Trophoblast cell (in vitro differentiated cells and primary cell): ENCODE measurements at regions not wholly inside any gene's neighbourhood (a gene's known extent, or its start where the extent isn't known, plus 50 kb on each side); places are given as distances from the start of the nearest gene placed in this dataset.

Source experiments
- DNase-seq, 2 donors: peaks; one replicate each; pipeline ENCODE4 v3.0.0-alpha.2; 2016
- H2AFZ ChIP-seq: 2 replicates; pipeline ENCODE4 v1.6.1; 2013; ENCODE audit warnings: low read length, moderate library complexity, mild to moderate bottlenecking; ENCODE audit not compliant: insufficient read depth, poor library complexity
- H2AK5ac ChIP-seq: 2 replicates; pipeline ENCODE4 v1.6.1; 2013; ENCODE audit warnings: mild to moderate bottlenecking, low read length
- H2BK120ac ChIP-seq: 2 replicates; pipeline ENCODE4 v1.6.1; 2013; ENCODE audit warnings: low read length, mild to moderate bottlenecking, moderate library complexity; ENCODE audit not compliant: insufficient read depth, poor library complexity
- H2BK12ac ChIP-seq: 2 replicates; pipeline ENCODE4 v1.6.1; 2013; ENCODE audit warnings: mild to moderate bottlenecking, low read length, moderate library complexity
- H2BK5ac ChIP-seq: 2 replicates; pipeline ENCODE4 v1.6.1; 2013; ENCODE audit warnings: low read length, low read depth, moderate library complexity, mild to moderate bottlenecking; ENCODE audit not compliant: poor library complexity
- H3K14ac ChIP-seq: 2 replicates; pipeline ENCODE4 v1.6.1; 2013; ENCODE audit warnings: mild to moderate bottlenecking, low read length
- H3K18ac ChIP-seq: 2 replicates; pipeline ENCODE4 v1.6.1; 2013; ENCODE audit warnings: mild to moderate bottlenecking, low read length
- H3K23ac ChIP-seq: 2 replicates; pipeline ENCODE4 v1.6.1; 2013; ENCODE audit warnings: low read length
- H3K27ac ChIP-seq: 2 replicates; pipeline ENCODE4 v1.5.1; 2013; ENCODE audit warnings: low read depth, mild to moderate bottlenecking, inconsistent platforms, low read length, moderate library complexity
- H3K27me3 ChIP-seq: 2 replicates; pipeline ENCODE4 v1.6.1; 2013; ENCODE audit warnings: inconsistent platforms, mild to moderate bottlenecking, low read length, moderate library complexity; ENCODE audit not compliant: insufficient read depth
- H3K36me3 ChIP-seq, 2 experiments: 1 replicate in 1 of 2; 2 replicates in 1 of 2; pipeline ENCODE4 v1.6.1; 2013; ENCODE audit warnings: low read length in 2 of 2, mild to moderate bottlenecking in 2 of 2, moderate library complexity in 1 of 2; ENCODE audit not compliant: insufficient read depth in 2 of 2, control insufficient read depth in 1 of 2
- H3K4ac ChIP-seq: 2 replicates; pipeline ENCODE4 v1.6.1; 2013; ENCODE audit warnings: low read depth, mild to moderate bottlenecking, low read length, moderate library complexity
- H3K4me1 ChIP-seq, 2 experiments: 1 replicate in 1 of 2; 2 replicates in 1 of 2; pipeline ENCODE4 v1.6.1; 2013; ENCODE audit warnings: low read length in 2 of 2, mild to moderate bottlenecking in 2 of 2, moderate library complexity in 1 of 2; ENCODE audit not compliant: insufficient read depth in 2 of 2, control insufficient read depth in 1 of 2
- H3K4me2 ChIP-seq: 2 replicates; pipeline ENCODE4 v1.6.1; 2013; ENCODE audit warnings: inconsistent platforms, mild to moderate bottlenecking, low read length, moderate library complexity
- H3K4me3 ChIP-seq: 2 replicates; pipeline ENCODE4 v1.5.1; 2013; ENCODE audit warnings: mild to moderate bottlenecking, low read depth, low read length, inconsistent platforms
- H3K79me1 ChIP-seq: one replicate; pipeline ENCODE4 v1.6.1; 2013; ENCODE audit warnings: low read length
- H3K79me2 ChIP-seq: 2 replicates; pipeline ENCODE4 v1.6.1; 2013; ENCODE audit warnings: low read length, mild to moderate bottlenecking; ENCODE audit not compliant: control insufficient read depth, insufficient read depth, poor library complexity
- H3K9ac ChIP-seq: 2 replicates; pipeline ENCODE4 v1.6.1; 2013; ENCODE audit warnings: mild to moderate bottlenecking, low read length
- H3K9me3 ChIP-seq: 2 replicates; pipeline ENCODE4 v1.6.1; 2013; ENCODE audit warnings: low read depth, mild to moderate bottlenecking, control low read depth, inconsistent platforms, low read length; ENCODE audit not compliant: insufficient read depth
- H4K12ac ChIP-seq: 2 replicates; pipeline ENCODE4 v1.6.1; 2013; ENCODE audit warnings: low read depth, mild to moderate bottlenecking, low read length, moderate library complexity
- H4K8ac ChIP-seq: 2 replicates; pipeline ENCODE4 v1.6.1; 2013; ENCODE audit warnings: low read depth, mild to moderate bottlenecking, low read length, moderate library complexity
- H4K91ac ChIP-seq: one replicate; pipeline ENCODE4 v1.6.1; 2013; ENCODE audit warnings: low read depth, mild to moderate bottlenecking, low read length, moderate library complexity
- WGBS: extraction: QIAGEN DNeasy Blood & Tissue Kit; methylation state at CpG from one replicate; pipeline ENCODE4 v1.1.7; 2013; ENCODE audit warnings: missing lambda C conversion rate; ENCODE audit not compliant: insufficient read length, insufficient coverage; ENCODE audit errors: extremely low coverage; 5-methylcytosine and 5-hydroxymethylcytosine counted together

DNA sequence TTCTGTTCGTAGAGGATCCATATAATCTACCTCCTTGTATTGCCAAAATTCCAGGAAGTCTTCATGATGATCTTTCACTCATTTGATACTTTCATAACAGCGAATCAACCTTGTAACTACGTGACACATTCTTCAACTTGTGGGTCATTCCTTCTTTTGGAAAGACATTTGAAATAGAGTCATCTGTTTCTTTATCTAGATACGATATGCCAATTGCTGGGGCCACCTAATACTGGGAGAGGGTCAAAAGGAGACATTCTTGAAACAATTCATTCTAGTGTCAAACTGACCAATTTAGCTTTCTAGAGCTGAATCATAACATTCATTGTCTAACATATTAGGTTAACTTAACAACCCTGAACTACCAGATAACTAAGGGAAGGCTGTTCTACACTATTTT is 62.9 kb upstream of the SMAD1 start:
- no peak for DNase-seq
- H3K4me2 ChIP-seq: no peak overlapping the region
- H4K91ac ChIP-seq: no peak overlapping the region
- H3K23ac ChIP-seq: no peak overlapping the region
- no peak overlapping the region for H3K18ac ChIP-seq
- no peak overlapping the region for H3K14ac ChIP-seq
- H4K12ac ChIP-seq: no peak overlapping the region
- H3K79me2 ChIP-seq: no peaks in the 10 kb centered on the region
- H3K4me3 ChIP-seq: no peak overlapping the region
- H2BK12ac ChIP-seq: no peak overlapping the region
- H3K79me1 ChIP-seq: no peaks in the 10 kb centered on the region
- no peaks in the 10 kb centered on the region for H3K9me3 ChIP-seq
- H3K36me3 ChIP-seq: peaks cover 0 to under 1% of the 10 kb centered on the region in 2 experiments
- no peak overlapping the region for H2AK5ac ChIP-seq
- H3K27ac ChIP-seq: no peak overlapping the region
- H3K4ac ChIP-seq: no peak overlapping the region
- no peak overlapping the region for H2BK5ac ChIP-seq
- H2BK120ac ChIP-seq: no peak overlapping the region
- H3K27me3 ChIP-seq: no peaks in the 10 kb centered on the region
- no peak overlapping the region for H4K8ac ChIP-seq
- no CpG with 5 or more reads among the region's 4 CpGs for WGBS
- no peak overlapping the region for H3K9ac ChIP-seq
- H3K4me1 ChIP-seq: peaks cover 0 to 3% of the 10 kb centered on the region in 2 experiments
- H2AFZ ChIP-seq: no peak overlapping the region

DNA sequence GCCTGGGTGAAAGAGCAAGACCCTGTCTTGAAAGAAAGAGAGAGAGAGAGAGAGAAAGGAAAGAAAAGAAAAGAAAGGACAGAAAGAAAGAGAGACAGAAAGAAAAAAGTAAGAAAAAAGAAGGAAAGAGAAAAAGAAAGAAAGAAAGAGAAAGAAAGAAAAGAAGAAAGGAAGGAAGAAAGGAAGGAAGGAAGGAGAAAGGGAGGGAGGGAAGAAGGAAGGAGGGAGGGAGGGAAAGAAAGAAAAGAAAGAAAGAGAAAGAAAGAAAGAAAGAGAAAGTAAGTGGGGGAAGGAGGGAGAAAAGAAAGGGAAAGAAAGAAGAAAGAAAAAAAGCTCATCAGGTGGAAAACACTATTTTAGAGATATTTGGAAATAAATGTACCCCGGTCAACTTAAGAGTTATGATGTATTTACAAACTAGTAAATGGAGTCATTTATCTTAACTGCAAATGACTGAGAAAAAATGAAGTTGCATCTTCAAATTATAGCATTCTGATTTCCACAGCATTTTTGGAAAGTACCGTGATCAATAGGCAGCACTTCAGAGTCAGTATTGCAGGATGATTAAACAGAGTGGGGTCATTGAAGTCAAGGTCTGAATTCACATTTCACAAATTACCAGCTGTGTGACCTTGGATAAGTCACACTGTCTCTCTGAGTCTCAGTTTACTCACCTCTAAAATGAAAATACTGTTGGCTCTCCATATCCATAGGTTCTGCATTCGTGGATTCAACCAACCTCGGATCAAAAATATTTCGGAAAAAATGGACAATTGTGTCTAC is 64.1 kb upstream of the SMAD1 start:
- Histone ChIP-seq H2AFZ (no peak overlapping the region), H3K4me1 (peaks cover 0 to 3% of the 10 kb centered on the region in 2 experiments), H3K27me3 (no peaks in the 10 kb centered on the region), H2BK12ac (no peak overlapping the region), H4K8ac (no peak overlapping the region), H3K9ac (no peak overlapping the region), H3K18ac (no peak overlapping the region), H2BK120ac (no peak overlapping the region), H3K14ac (no peak overlapping the region), H3K4me2 (no peak overlapping the region), H3K79me2 (no peaks in the 10 kb centered on the region), H4K91ac (no peak overlapping the region), H2BK5ac (no peak overlapping the region), H2AK5ac (no peak overlapping the region), H3K27ac (no peak overlapping the region), H3K4ac (no peak overlapping the region), H4K12ac (no peak overlapping the region), H3K9me3 (no peaks in the 10 kb centered on the region), H3K79me1 (no peaks in the 10 kb centered on the region), H3K23ac (no peak overlapping the region), H3K36me3 (no peaks in the 10 kb centered on the region), H3K4me3 (no peak overlapping the region)
- no CpG with 5 or more reads among the region's 5 CpGs for WGBS
- DNase-seq: no peak

DNA sequence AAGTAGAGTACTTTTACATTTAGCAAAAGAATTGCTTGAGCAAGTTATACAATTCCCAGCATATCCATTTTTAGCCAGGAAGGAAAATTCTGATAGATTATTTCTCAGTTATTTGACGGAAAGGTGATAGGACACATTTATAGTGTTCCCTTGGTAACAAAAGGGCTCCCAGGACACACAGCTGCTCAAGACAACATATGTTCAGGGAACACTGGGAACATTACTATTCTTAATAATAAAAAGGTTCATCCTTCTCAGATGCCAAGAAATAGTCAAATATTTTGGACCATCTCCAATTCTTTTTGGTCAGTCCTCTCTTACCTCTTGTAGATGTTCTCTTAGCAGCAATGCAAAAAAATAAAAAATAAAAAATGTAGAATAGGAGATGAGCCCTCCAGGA is 66.8 kb upstream of the SMAD1 start:
- H3K79me1 ChIP-seq: no peaks in the 10 kb centered on the region
- no peak overlapping the region for H3K23ac ChIP-seq
- no peak overlapping the region for H3K14ac ChIP-seq
- H3K4me1 ChIP-seq: no peaks in the 10 kb centered on the region
- H3K4me3 ChIP-seq: no peak overlapping the region
- H2AFZ ChIP-seq: no peak overlapping the region
- H2AK5ac ChIP-seq: no peak overlapping the region
- no peak overlapping the region for H3K9ac ChIP-seq
- H4K8ac ChIP-seq: no peak overlapping the region
- H4K12ac ChIP-seq: no peak overlapping the region
- H3K18ac ChIP-seq: no peak overlapping the region
- no peaks in the 10 kb centered on the region for H3K27me3 ChIP-seq
- H3K27ac ChIP-seq: no peak overlapping the region
- no CpG with 5 or more reads among the region's 1 CpG for WGBS
- H3K9me3 ChIP-seq: no peaks in the 10 kb centered on the region
- no peak for DNase-seq
- no peak overlapping the region for H3K4ac ChIP-seq
- H4K91ac ChIP-seq: no peak overlapping the region
- no peaks in the 10 kb centered on the region for H3K79me2 ChIP-seq
- H3K36me3 ChIP-seq: no peaks in the 10 kb centered on the region
- H3K4me2 ChIP-seq: no peak overlapping the region
- H2BK12ac ChIP-seq: no peak overlapping the region
- no peak overlapping the region for H2BK5ac ChIP-seq
- H2BK120ac ChIP-seq: no peak overlapping the region

DNA sequence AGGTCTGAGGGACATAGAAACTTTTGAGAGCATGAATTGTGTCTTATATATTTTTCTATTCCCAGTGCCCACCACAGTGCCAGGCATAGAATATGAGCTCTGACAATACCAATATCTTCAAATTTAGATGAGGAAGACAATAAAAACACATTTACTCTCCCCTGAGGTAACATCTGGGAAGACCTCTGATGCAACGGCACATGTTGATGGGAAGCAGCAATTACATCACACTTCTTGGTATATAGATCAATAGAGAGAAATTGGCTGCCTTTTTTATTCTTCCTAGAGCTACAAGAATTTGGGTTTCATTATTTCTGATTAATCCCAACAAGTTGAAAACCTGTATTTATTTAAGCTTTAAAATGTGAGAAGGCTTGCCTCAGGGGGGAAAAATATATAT is 67.4 kb upstream of the SMAD1 start:
- Histone ChIP-seq H3K18ac (no peak overlapping the region), H3K27ac (no peak overlapping the region), H3K36me3 (no peaks in the 10 kb centered on the region), H3K4ac (no peak overlapping the region), H3K23ac (no peak overlapping the region), H4K8ac (no peak overlapping the region), H2AFZ (no peak overlapping the region), H3K14ac (no peak overlapping the region), H2BK12ac (no peak overlapping the region), H3K27me3 (no peaks in the 10 kb centered on the region), H3K4me3 (no peak overlapping the region), H3K79me1 (no peaks in the 10 kb centered on the region), H3K79me2 (no peaks in the 10 kb centered on the region), H3K4me1 (no peaks in the 10 kb centered on the region), H4K12ac (no peak overlapping the region), H3K4me2 (no peak overlapping the region), H3K9me3 (no peaks in the 10 kb centered on the region), H4K91ac (no peak overlapping the region), H2AK5ac (no peak overlapping the region), H3K9ac (no peak overlapping the region), H2BK5ac (no peak overlapping the region), H2BK120ac (no peak overlapping the region)
- DNase-seq: no peak
- no CpG with 5 or more reads among the region's 1 CpG for WGBS
